NCI-H2196 (cell line): ENCODE measurements at regions not wholly inside any gene's neighbourhood (a gene's known extent, or its start where the extent isn't known, plus 50 kb on each side); places are given as distances from the start of the nearest gene placed in this dataset.

Experiments used
- DNase-seq: peaks from one replicate; lab custom pipeline; 2025; ENCODE audit not compliant: unreplicated experiment; lab: John Stamatoyannopoulos, UW

GRCh38 chr12:77724367-77724957 lies 106.2 kb upstream of the NAV3 start:
- peak; percentile 27 for DNase-seq

GRCh38 chr12:77723308-77723707 lies 107.4 kb upstream of the NAV3 start:
- peak; percentile 44 for DNase-seq

DNA sequence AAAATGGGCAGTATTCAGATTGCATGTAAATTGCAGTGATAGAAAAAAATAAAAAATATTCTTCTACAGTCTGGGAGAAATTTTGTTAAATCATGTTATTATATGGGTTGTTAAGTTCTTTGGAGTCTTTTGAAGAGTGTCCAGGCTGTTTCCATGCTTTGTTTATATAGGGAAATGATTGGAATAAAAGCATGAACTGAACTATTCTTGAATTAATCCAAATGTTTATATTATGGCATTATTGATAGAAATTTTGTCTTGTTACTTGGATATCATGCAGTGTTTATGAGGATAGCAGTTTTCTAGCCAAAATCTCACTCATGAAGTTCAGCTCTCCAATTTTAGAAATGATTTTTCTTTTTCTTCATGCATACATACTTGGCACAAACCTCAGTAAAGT lies 108.2 kb upstream of the NAV3 start:
- DNase-seq = no peak

DNA sequence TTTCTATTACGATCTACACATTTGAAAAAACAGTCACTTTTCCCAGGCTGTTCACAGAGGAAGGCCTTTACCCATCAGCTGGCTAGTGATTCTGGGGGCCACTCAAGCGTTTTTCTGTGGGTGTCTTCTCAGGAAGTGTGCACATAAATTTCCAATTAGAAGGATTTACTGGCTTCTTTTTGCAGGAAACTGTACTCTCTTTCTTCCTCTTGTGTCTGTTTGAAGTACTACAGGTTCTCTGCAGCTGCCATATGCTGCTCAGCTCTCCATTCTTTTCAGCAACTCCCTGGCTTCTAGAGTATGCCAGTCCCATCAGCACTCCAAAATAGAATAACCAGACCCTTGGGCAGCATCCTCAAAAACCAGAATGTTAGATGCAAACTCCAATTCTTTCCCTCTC lies 110.4 kb upstream of the NAV3 start:
- DNase-seq = no peak

- no peak for DNase-seq
Measured at GRCh38 chr12:77710209-77710608, 120.5 kb upstream of the NAV3 start.

- DNase-seq = no peak
Measured at GRCh38 chr12:77697126-77697525, 133.6 kb upstream of the NAV3 start.

DNA sequence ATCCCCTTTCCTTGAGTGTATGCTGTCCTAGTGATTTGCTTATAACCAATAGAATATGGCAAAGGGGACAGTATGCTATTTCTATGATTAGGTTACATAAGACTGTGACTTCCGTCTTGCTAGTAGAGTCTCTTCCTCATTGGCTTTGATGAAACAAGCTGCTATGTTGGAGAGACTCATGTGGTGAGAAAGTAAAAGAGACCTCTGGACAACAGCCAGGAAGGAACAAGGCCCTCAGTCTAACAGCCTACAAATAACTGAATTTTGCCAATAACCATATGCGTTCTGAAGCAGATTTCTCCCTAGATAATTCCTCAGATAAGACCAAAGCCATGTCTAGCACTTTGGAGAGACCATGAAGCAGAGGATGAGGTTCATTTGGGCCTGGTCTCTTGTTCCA lies 134.5 kb upstream of the NAV3 start:
- no peak for DNase-seq

DNA sequence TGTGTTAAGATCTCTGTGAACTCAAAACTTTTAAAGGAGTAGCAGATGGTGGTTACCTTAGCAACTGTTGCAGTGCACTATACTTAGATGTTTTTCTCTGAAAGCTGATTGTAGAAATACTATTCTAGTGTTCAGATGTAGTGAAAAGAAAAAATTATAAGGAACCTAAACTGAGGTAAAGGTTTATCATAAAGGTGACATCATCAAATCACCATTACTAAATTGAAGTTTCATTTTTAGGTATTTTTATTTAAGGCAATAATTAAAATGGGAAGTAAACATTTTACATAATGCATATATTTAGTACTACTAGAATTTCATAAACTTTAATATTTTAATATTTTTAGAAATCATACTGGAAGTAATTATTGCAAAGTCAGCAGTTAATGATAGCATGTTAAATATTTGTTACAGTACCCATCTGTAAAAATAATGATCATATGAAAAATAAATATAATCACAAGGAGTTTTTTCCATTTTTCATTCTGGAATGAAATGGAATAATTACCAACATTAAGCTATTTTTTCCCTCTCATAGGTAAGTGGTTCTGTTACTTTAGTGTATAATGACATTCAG lies 141.1 kb upstream of the NAV3 start:
- DNase-seq = no peak

DNA sequence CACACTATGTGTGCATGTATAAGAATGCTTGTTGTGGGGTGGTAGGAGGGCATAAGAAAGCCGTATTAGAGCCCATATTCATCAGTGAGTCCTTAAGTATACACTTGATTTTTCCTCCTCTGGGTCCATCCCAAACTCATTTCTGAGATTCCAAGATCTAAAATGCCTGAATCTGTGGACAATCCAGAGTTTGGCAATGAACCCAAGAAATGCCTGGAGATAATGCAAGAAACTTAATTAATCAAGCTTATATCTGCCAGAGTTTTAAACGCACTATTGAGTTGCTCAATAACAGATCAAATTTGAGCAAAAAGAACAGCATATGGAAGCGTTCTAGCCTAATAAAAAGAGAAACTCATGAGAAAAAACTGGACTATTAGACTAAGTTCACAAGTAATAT lies 143.4 kb upstream of the NAV3 start:
- DNase-seq = no peak

- DNase-seq = no peak
Measured at GRCh38 chr12:77686760-77687159, 143.9 kb upstream of the NAV3 start.

- DNase-seq = no peak
Measured at GRCh38 chr12:77685901-77686300, 144.8 kb upstream of the NAV3 start.

GRCh38 chr12:77685112-77685511 lies 145.6 kb upstream of the NAV3 start:
- peak; percentile 67 for DNase-seq

DNA sequence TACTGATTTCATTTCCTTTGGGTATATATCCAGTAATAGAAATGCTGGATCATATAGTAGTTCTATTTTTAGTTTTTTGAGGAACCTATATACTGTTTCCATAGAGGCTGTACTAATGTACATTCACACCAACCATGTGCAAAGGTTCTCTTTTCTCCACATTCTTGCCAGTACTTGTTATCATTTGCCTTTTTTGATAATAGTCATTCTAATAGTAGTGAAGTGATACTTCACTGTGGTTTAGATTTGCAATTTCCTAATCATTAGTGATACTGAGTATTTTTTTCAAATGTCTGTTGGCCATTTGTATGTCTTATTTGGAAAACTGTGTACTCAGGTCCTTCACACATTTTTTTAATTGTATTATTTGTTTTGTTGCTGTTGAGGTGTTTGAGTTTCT lies 148.2 kb upstream of the NAV3 start:
- no peak for DNase-seq

- no peak for DNase-seq
Measured at GRCh38 chr12:77681726-77682125, 149.0 kb upstream of the NAV3 start.

- no peak for DNase-seq
Measured at GRCh38 chr12:77679686-77680085, 151.0 kb upstream of the NAV3 start.

- DNase-seq = no peak
Measured at GRCh38 chr12:77678621-77679020, 152.1 kb upstream of the NAV3 start.

- DNase-seq = no peak
Measured at GRCh38 chr12:77667101-77667500, 163.6 kb upstream of the NAV3 start.

DNA sequence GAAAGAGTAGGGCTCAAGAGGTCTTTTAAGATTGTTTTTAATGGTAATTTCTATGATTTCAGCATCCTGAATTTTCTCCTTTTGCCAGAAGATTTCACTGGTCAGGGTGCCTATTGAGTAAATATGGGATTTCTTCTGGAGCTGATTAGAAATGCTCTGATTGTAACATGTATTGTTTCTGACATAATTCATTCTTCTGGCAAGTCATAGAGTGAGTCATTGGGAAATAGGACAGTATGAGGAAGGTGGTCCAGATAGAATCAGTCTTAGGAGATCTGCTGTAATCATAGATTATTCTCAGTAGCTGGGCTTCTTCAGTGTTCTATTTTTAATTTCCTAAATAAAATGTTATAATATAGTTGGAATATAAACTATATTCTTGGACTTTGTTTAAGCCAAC lies 182.0 kb upstream of the NAV3 start:
- DNase-seq = no peak

- no peak for DNase-seq
Measured at GRCh38 chr12:77645966-77646598, 184.6 kb upstream of the NAV3 start.

- no peak for DNase-seq
Measured at GRCh38 chr12:77644915-77645605, 185.6 kb upstream of the NAV3 start.

- DNase-seq = no peak
Measured at GRCh38 chr12:77642246-77642645, 188.4 kb upstream of the NAV3 start.

GRCh38 chr12:77640356-77640755 lies 190.3 kb upstream of the NAV3 start:
- DNase-seq = no peak
